WERI-Rb-1 (cell line): ENCODE measurements at regions not wholly inside any gene's neighbourhood (a gene's known extent, or its start where the extent isn't known, plus 50 kb on each side); places are given as distances from the start of the nearest gene placed in this dataset.

Source experiments
- DNase-seq: peaks from one replicate; pipeline ENCODE4 v3.0.0-alpha.2; 2020
- H3K27ac ChIP-seq: fragments of 250-450 bp; sonication (Bioruptor Pico); 2 replicates; pipeline ENCODE4 v1.5.1; 2020; ENCODE audit warnings: mild to moderate bottlenecking, moderate library complexity
- H3K27me3 ChIP-seq: fragments of 250-450 bp; sonication (Bioruptor Pico); 2 replicates; pipeline ENCODE4 v1.5.1; 2021; ENCODE audit warnings: mild to moderate bottlenecking, low read depth, moderate library complexity; ENCODE audit not compliant: insufficient read depth, severe bottlenecking
- H3K36me3 ChIP-seq: fragments of 250-450 bp; sonication (Bioruptor Pico); 2 replicates; pipeline ENCODE4 v1.5.1; 2020; ENCODE audit warnings: mild to moderate bottlenecking, moderate library complexity
- H3K4me3 ChIP-seq: 2 replicates; pipeline ENCODE4 v1.5.1; 2011; ENCODE audit warnings: low read depth, mild to moderate bottlenecking, control low read depth, low read length
- H3K9me3 ChIP-seq: fragments of 250-450 bp; sonication (Bioruptor Pico); 2 replicates; pipeline ENCODE4 v1.5.1; 2021; ENCODE audit warnings: mild to moderate bottlenecking, moderate library complexity; ENCODE audit not compliant: severe bottlenecking
- TF ChIP-seq, protein P1 (sequence below): IDR thresholded peaks from 2 replicates; pipeline ENCODE4 v1.5.1; 2011; ENCODE audit warnings: low read depth, mild to moderate bottlenecking, control low read depth, inconsistent platforms, low read length

DNA sequence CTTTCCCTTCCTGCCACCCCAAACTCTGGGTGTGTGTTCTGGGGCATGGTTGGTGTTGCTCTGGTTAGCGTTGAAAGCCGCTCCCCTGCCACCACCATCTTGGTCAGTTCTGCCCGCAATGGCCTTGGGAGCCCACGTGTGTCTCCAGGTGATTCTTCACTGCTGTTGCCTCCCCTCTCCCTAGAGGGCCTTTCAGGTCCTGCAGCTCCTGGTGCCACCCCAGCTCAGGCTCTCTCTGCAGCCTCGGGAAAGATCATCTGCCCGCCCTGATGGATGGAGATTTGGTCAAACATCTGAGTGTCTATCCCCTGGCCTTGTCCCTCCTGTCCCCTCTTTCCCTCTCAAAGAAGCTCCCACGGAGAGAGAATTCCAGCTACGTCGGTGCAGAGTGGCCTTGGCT is 241.3 kb downstream of the RBFOX3 start:
- no peaks in the 10 kb centered on the region for H3K36me3 ChIP-seq
- H3K4me3 ChIP-seq = no peak overlapping the region
- TF ChIP-seq, protein P1, sequence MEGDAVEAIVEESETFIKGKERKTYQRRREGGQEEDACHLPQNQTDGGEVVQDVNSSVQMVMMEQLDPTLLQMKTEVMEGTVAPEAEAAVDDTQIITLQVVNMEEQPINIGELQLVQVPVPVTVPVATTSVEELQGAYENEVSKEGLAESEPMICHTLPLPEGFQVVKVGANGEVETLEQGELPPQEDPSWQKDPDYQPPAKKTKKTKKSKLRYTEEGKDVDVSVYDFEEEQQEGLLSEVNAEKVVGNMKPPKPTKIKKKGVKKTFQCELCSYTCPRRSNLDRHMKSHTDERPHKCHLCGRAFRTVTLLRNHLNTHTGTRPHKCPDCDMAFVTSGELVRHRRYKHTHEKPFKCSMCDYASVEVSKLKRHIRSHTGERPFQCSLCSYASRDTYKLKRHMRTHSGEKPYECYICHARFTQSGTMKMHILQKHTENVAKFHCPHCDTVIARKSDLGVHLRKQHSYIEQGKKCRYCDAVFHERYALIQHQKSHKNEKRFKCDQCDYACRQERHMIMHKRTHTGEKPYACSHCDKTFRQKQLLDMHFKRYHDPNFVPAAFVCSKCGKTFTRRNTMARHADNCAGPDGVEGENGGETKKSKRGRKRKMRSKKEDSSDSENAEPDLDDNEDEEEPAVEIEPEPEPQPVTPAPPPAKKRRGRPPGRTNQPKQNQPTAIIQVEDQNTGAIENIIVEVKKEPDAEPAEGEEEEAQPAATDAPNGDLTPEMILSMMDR = peak; percentile 39
- DNase-seq = no peak
- H3K27ac ChIP-seq = no peak overlapping the region
- no peaks in the 10 kb centered on the region for H3K27me3 ChIP-seq
- no peaks in the 10 kb centered on the region for H3K9me3 ChIP-seq

GRCh38 chr17:79369001-79369400 is 241.8 kb downstream of the RBFOX3 start:
- no peaks in the 10 kb centered on the region for H3K36me3 ChIP-seq
- DNase-seq = no peak
- H3K27ac ChIP-seq = no peak overlapping the region
- TF ChIP-seq, protein P1 = no peak
- no peaks in the 10 kb centered on the region for H3K27me3 ChIP-seq
- H3K9me3 ChIP-seq = no peaks in the 10 kb centered on the region
- no peak overlapping the region for H3K4me3 ChIP-seq

DNA sequence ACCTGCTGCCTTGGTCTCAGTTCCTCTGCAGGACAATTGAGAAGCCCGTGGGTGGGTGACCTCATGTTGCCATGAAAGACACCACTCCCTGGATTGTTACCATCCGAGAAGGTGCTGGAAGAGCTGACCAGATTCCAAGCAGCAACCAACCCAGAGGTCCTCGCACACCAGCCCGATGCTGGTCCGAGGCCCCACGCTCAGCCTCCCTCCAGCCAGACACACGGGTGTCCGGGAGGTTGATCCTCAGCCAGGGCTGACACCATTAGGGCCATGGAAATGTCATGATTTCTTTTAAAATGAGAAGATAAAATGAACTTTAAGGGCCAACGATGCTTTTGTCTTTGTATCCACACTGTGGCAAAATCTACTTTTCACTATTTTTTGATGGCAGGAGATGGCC is 242.3 kb downstream of the RBFOX3 start:
- no peak for DNase-seq
- Histone ChIP-seq H3K9me3 (no peaks in the 10 kb centered on the region), H3K4me3 (no peak overlapping the region), H3K27ac (no peak overlapping the region), H3K27me3 (no peaks in the 10 kb centered on the region), H3K36me3 (no peaks in the 10 kb centered on the region)
- TF ChIP-seq, protein P1 = no peak

DNA sequence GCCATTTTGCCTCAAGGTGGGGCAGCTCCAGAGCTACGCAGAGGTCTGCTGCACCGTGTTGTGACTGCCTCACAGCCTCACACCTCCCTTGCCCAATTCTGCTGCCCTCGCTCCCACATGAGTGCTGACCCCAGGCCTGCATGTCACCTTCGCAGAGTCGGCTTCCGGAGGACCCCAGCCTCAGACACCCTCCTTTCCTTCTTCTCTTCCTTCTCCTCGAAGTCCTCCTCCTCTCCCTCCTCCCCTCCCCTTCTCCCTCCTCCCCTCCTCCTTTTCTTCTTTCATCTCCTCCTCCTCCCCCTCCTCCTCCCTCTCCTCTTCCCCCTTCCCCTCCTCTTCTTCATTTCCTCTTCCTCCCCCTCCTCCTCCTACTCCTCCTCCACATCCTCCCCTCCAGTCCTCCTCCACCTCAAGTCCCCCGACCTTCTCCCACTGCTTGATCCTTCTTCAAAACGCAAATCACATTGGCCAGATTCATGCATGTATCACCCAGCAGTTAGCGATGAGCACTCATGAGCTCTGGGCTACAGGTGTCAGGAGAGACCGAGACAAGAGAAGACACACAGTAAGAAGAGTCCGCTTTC is 243.8 kb downstream of the RBFOX3 start:
- Histone ChIP-seq H3K9me3 (no peaks in the 10 kb centered on the region), H3K27ac (no peak overlapping the region), H3K36me3 (no peaks in the 10 kb centered on the region), H3K27me3 (no peaks in the 10 kb centered on the region), H3K4me3 (no peak overlapping the region)
- no peak for DNase-seq
- TF ChIP-seq, protein P1 = no peak

DNA sequence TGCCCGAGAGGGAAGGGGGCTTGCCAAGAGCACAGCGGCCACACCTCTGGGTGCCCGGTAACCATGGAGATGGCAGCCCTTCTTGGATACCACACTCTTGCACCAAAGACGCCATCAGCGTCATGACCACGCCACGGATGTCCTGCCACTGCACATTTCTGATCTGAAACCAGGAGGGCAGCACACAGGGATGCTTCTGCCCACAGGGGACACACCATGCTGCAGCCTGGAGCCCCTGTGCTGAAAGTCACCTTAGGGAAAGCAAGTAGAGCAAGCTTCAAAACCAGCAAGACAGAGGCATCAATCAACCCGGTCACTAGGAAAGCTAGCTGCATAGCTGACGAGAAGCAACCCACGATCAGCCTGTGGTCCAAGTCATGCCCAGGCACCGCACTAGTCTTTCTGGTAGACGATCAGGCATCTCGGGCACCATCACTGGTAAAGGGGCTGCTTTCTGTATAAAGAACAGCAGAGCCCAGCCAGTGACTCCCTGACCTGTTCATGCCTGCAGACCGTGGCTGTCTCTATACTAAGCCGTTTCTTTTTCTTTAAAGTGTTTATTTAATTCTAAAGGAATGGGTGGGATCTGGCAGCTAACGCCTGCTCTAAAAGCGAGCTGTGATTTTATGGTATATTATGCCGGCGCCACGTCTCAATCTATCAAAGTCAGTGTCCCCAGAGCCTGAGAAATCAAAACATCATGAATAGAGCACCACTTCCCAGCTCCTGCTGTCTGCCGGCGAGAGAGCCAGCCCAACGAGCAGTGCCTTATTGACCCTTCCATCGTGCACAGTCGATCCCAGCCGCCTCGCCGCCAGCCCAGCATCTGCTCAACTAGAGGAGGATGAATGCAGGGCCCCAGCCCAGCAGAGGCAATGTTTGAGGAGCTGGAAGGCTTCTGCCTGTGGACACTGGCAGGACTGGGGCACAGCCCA is 244.7 kb downstream of the RBFOX3 start:
- DNase-seq = no peak
- no peak overlapping the region for H3K4me3 ChIP-seq
- no peak overlapping the region for H3K27ac ChIP-seq
- H3K9me3 ChIP-seq = no peaks in the 10 kb centered on the region
- H3K27me3 ChIP-seq = no peaks in the 10 kb centered on the region
- no peaks in the 10 kb centered on the region for H3K36me3 ChIP-seq
- TF ChIP-seq, protein P1 = no peak
